Vagina (tissue), 2 donors: ENCODE measurements at regions not wholly inside any gene's neighbourhood (a gene's known extent, or its start where the extent isn't known, plus 50 kb on each side); places are given as distances from the start of the nearest gene placed in this dataset.
"Not testable (repeated sequence)": the region's sequence is repeated elsewhere in the genome, so short reads cannot be mapped to it uniquely, and the experiment has no call there.

ENCODE experiments used
- POLR2A ChIP-seq, 2 donors: fragments of 450-650 bp; IDR thresholded peaks; one replicate each; pipeline ENCODE4 v1.6.1; 2017; ENCODE audit warnings: antibody characterized with exemption in 2 of 2, mild to moderate bottlenecking in 2 of 2, moderate library complexity in 2 of 2
- TF ChIP-seq, protein P1 (sequence below), 3 experiments: fragments of 450-650 bp in 2 of 3; fragments of 200-600 bp in 1 of 3; sonication (generic) in 1 of 3; IDR thresholded peaks; one replicate each; pipeline ENCODE4 v1.5.1; 2017 to 2019; ENCODE audit warnings: antibody characterized with exemption in 3 of 3, mild to moderate bottlenecking in 2 of 3, moderate library complexity in 2 of 3

DNA sequence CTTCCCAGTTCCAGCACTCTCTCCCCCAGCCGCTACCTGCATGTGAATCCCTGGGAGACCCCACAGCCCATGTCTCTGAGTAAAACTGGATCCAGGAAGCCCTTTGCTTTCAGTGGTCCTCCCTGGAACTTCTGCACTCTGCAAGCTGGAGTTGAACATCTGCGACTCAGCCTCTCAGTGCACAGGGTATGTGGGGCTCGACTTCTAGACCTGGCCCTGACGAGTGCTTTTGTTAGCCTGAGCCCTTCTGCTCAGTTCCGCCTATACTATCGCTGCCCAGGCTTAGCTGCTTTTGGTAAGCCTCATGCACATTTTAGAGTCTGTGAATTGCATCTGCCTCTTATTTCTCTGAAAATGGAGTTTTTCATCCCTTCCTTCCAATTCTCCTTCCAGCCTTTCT lies 107.9 kb upstream of the OR4F16 start:
- not testable (repeated sequence) for TF ChIP-seq POLR2A (IDR thresholded peaks at IDR 0.05)
- TF ChIP-seq, protein P1, sequence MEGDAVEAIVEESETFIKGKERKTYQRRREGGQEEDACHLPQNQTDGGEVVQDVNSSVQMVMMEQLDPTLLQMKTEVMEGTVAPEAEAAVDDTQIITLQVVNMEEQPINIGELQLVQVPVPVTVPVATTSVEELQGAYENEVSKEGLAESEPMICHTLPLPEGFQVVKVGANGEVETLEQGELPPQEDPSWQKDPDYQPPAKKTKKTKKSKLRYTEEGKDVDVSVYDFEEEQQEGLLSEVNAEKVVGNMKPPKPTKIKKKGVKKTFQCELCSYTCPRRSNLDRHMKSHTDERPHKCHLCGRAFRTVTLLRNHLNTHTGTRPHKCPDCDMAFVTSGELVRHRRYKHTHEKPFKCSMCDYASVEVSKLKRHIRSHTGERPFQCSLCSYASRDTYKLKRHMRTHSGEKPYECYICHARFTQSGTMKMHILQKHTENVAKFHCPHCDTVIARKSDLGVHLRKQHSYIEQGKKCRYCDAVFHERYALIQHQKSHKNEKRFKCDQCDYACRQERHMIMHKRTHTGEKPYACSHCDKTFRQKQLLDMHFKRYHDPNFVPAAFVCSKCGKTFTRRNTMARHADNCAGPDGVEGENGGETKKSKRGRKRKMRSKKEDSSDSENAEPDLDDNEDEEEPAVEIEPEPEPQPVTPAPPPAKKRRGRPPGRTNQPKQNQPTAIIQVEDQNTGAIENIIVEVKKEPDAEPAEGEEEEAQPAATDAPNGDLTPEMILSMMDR (IDR thresholded peaks at IDR 0.05) = not testable (repeated sequence)
